GM18873 (cell line): ENCODE measurements at regions not wholly inside any gene's neighbourhood (a gene's known extent, or its start where the extent isn't known, plus 50 kb on each side); places are given as distances from the start of the nearest gene placed in this dataset.
"Not testable (repeated sequence)": the region's sequence is repeated elsewhere in the genome, so short reads cannot be mapped to it uniquely, and the experiment has no call there.

Experiments
- ATAC-seq: cut with Tn5 transposase; IDR thresholded peaks from one replicate; pipeline ENCODE4 v1.9.1; 2021; ENCODE audit warnings: mild to moderate bottlenecking, moderate library complexity, moderate number of reproducible peaks; ENCODE audit not compliant: unreplicated experiment, low FRiP score

- no peak for ATAC-seq
Measured at GRCh38 chr7:47093320-47094234, 488.3 kb downstream of the TNS3 start.

GRCh38 chr7:47092336-47092735, 489.6 kb downstream of the TNS3 start:
- no peak for ATAC-seq

GRCh38 chr7:47091141-47091540, 490.8 kb downstream of the TNS3 start:
- no peak for ATAC-seq

- ATAC-seq: no peak
Measured at GRCh38 chr7:47089461-47089860, 492.4 kb downstream of the TNS3 start.

- no peak for ATAC-seq
Measured at GRCh38 chr7:47089068-47089417, 492.9 kb downstream of the TNS3 start.

- no peak for ATAC-seq
Measured at GRCh38 chr7:47088329-47089067, 493.4 kb downstream of the TNS3 start.

GRCh38 chr7:47087866-47088265, 494.0 kb downstream of the TNS3 start:
- ATAC-seq: no peak

- ATAC-seq: no peak
Measured at GRCh38 chr7:47085491-47086275, 496.2 kb downstream of the TNS3 start.

- no peak for ATAC-seq
Measured at GRCh38 chr7:47083476-47084250, 498.2 kb downstream of the TNS3 start.

- no peak for ATAC-seq
Measured at GRCh38 chr7:47080816-47081215, 501.1 kb downstream of the TNS3 start.

- ATAC-seq: no peak
Measured at GRCh38 chr7:47078241-47078640, 503.7 kb downstream of the TNS3 start.

GRCh38 chr7:47074702-47075153, 507.2 kb downstream of the TNS3 start:
- no peak for ATAC-seq

- no peak for ATAC-seq
Measured at GRCh38 chr7:47073284-47073683, 508.6 kb downstream of the TNS3 start.

- ATAC-seq: no peak
Measured at GRCh38 chr7:47071866-47072265, 510.0 kb downstream of the TNS3 start.

GRCh38 chr7:47069385-47070076, 512.4 kb downstream of the TNS3 start:
- ATAC-seq: no peak

GRCh38 chr7:47066976-47067614, 514.8 kb downstream of the TNS3 start:
- no peak for ATAC-seq

- no peak for ATAC-seq
Measured at GRCh38 chr7:47056731-47057130, 525.2 kb downstream of the TNS3 start.

- not testable (repeated sequence) for ATAC-seq
Measured at GRCh38 chr7:47052541-47053208, 529.2 kb downstream of the TNS3 start.
